Tibial nerve (tissue), 3 donors: ENCODE measurements at regions not wholly inside any gene's neighbourhood (a gene's known extent, or its start where the extent isn't known, plus 50 kb on each side); places are given as distances from the start of the nearest gene placed in this dataset.

Experiments
- POLR2A ChIP-seq, 2 donors: fragments of 450-650 bp; IDR thresholded peaks; one replicate each; pipeline ENCODE4 v1.6.1; 2017; ENCODE audit warnings: antibody characterized with exemption in 2 of 2, mild to moderate bottlenecking in 2 of 2, moderate library complexity in 2 of 2
- TF ChIP-seq, protein P1 (sequence below), 5 experiments: fragments of 200-600 bp in 3 of 5; fragments of 450-650 bp in 2 of 5; sonication (generic) in 3 of 5; IDR thresholded peaks; one replicate each; pipeline ENCODE4 v1.5.1; 2016 to 2019; ENCODE audit warnings: antibody characterized with exemption in 5 of 5, mild to moderate bottlenecking in 3 of 5, moderate library complexity in 2 of 5

DNA sequence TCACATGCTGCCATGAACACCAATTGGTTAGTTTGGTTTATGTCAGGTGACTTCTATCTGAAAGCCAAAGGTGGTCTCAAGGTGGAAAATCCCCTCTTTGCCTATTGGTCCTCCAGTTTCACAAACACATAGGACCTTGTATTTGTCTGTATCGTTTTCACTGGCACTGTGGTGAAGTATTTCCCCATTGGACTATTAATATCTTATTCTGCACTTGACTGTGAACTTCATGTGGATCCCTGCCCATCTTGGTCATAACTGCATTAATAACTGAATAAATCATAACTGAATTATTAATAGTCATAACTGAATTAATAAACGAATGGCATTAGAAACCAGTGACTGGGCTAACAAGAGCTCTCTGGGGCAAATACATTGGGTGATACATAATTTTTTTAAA lies 341.3 kb upstream of the ADAMTS9 start:
- TF ChIP-seq, protein P1, sequence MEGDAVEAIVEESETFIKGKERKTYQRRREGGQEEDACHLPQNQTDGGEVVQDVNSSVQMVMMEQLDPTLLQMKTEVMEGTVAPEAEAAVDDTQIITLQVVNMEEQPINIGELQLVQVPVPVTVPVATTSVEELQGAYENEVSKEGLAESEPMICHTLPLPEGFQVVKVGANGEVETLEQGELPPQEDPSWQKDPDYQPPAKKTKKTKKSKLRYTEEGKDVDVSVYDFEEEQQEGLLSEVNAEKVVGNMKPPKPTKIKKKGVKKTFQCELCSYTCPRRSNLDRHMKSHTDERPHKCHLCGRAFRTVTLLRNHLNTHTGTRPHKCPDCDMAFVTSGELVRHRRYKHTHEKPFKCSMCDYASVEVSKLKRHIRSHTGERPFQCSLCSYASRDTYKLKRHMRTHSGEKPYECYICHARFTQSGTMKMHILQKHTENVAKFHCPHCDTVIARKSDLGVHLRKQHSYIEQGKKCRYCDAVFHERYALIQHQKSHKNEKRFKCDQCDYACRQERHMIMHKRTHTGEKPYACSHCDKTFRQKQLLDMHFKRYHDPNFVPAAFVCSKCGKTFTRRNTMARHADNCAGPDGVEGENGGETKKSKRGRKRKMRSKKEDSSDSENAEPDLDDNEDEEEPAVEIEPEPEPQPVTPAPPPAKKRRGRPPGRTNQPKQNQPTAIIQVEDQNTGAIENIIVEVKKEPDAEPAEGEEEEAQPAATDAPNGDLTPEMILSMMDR (IDR thresholded peaks at IDR 0.05) = no peak
- TF ChIP-seq POLR2A (IDR thresholded peaks at IDR 0.05) = no peak
